Body of pancreas (tissue), 4 donors: ENCODE measurements at regions not wholly inside any gene's neighbourhood (a gene's known extent, or its start where the extent isn't known, plus 50 kb on each side); places are given as distances from the start of the nearest gene placed in this dataset.

Experiments
- POLR2A ChIP-seq, 3 donors: fragments of 450-650 bp; IDR thresholded peaks; one replicate each; pipeline ENCODE4 v1.6.1; 2016; ENCODE audit warnings: antibody characterized with exemption in 3 of 3, mild to moderate bottlenecking in 2 of 3
- TF ChIP-seq, protein P1 (sequence below), 7 experiments: fragments of 450-650 bp in 4 of 7; fragments of 200-600 bp in 3 of 7; sonication (generic) in 3 of 7; IDR thresholded peaks; one replicate each; pipeline ENCODE4 v1.5.1; 2016 to 2019; ENCODE audit warnings: antibody characterized with exemption in 7 of 7

DNA sequence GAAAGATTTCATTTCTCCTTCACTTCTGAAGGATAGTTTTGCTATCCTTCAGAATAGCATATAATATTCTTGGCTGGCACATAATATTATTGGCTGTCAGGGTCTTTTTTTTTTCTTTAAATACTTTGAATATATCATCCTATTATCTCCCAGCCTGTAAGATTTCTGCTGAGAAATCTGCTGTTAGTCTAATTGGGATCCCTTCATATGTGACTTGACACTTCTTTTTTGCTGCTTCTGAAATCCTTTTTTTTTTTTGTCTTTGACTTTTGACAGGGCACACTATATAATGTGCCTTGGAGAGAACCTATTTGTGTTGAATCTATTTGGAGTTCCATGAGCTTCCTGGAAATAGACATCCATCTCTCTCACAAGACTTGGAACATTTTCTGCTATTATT, 136.9 kb upstream of the UBL3 start:
- TF ChIP-seq, protein P1, sequence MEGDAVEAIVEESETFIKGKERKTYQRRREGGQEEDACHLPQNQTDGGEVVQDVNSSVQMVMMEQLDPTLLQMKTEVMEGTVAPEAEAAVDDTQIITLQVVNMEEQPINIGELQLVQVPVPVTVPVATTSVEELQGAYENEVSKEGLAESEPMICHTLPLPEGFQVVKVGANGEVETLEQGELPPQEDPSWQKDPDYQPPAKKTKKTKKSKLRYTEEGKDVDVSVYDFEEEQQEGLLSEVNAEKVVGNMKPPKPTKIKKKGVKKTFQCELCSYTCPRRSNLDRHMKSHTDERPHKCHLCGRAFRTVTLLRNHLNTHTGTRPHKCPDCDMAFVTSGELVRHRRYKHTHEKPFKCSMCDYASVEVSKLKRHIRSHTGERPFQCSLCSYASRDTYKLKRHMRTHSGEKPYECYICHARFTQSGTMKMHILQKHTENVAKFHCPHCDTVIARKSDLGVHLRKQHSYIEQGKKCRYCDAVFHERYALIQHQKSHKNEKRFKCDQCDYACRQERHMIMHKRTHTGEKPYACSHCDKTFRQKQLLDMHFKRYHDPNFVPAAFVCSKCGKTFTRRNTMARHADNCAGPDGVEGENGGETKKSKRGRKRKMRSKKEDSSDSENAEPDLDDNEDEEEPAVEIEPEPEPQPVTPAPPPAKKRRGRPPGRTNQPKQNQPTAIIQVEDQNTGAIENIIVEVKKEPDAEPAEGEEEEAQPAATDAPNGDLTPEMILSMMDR (IDR thresholded peaks at IDR 0.05), result no peak
- TF ChIP-seq POLR2A (IDR thresholded peaks at IDR 0.05), result no peak
